DMS153 (cell line): ENCODE measurements at regions not wholly inside any gene's neighbourhood (a gene's known extent, or its start where the extent isn't known, plus 50 kb on each side); places are given as distances from the start of the nearest gene placed in this dataset.
"Not testable (repeated sequence)": the region's sequence is repeated elsewhere in the genome, so short reads cannot be mapped to it uniquely, and the experiment has no call there.

Experiments used
- DNase-seq: peaks from one replicate; lab custom pipeline; 2025; lab: John Stamatoyannopoulos, UW

DNA sequence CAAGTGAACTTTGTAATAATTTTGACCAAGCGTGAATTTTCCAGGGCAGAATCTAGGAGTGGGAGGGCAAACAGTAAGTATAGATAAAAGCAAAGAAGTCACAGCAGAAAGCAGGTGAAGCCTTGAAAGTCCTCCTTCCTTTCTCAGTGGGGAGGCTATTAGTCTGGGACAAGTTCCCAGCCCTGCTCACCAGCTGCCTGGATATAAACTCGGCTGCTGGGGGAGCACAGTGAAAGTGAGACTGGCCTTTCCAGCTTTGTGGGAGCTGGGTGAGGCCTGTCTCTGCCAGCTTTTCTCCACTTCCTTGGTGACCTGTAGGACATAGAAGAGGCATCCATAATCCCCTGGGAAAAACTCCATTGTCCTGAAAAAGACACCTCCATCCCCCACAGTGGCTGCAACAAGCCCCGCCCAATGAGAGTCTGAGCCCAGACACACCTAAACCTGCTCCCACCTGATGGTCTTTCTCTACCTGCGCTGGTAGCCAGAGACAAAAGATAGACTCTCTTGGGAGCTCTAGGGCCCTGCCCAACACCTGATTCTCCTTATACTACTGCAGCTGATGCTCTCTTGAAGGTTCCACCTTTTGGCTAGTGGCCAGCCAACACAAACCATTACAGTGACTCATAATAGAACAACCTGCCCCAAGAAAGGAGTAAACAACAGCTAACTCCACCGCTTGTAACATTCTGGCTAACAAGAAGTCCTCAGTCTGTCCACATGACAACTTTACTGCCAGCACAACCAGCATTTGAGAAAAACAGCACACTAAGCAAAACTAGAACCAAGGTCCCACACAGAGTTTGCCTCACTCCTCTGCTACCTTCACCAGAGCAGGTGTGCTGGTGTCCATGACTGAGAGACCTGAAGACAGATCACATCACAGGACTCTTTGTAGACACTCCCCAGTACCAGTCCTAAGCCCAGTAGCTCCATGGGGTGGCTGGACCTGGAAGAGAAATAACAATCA, 252.2 kb upstream of the SLITRK6 start:
- peak; percentile 72 for DNase-seq

DNA sequence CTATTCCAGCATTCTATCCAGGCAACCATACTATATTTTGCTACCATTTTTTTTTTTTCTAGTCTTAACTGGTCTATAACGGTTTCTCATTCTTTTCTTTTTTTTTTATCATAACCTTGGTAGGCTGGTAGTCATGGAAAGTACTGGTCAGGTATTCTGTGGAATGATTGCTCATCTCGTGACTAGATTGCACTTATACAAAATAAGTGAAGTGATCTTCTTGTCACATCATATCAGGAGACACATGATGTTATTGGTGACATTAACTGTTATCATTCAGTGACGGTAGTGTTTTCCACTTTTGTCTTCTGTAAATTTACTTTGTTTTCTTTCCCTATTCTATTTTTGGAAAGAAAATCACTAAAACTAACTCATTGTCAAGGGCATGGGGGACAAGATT, 239.3 kb upstream of the SLITRK6 start:
- DNase-seq, result no peak

DNA sequence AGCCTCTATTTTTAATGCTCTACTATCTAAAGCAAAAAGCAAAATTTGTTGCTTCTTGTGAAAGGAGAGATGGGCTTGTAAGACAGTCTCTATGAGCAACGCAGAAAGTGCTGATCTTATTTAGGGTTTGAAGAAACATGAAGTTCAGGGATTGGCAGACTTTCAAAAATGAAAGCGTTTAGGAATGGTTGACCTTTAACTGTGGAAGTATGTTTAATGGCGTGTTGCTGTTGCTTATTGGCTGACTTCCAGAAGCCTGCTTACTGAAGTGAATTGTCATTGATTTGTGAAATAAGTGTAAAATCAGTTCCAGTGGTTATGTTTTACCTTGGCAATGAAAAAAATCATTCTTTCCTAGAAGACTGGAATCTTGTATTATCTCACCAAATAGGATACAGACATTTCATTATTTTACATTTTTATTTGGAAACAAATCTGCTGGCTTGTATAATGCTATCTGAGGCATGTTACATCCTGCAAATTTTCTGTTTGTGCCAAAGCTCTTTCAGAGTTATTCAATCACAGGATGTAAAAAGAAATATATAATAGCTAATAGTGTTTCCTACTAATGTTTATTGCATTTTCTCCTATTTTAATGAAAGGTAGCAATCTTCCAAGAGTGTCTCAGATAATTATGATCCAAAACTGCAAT, 221.3 kb upstream of the SLITRK6 start:
- no peak for DNase-seq

DNA sequence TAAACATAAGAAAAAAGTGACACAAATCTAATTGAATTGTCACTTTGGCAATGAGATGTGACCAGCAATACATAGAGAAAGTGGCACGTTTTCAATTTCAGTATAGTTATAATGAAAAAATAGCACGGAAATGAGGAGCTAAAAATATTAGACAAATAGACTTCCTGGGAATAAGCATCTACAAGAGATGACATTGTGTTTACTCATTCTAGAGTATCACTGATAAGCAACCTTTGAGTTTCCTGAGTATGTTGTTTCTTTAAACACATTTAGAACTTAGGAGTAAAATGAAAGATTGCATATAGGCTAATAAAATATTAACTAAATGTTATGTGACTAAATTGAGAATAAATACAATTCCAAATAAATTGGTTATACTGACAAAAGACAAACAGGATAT, 207.1 kb upstream of the SLITRK6 start:
- no peak for DNase-seq

DNA sequence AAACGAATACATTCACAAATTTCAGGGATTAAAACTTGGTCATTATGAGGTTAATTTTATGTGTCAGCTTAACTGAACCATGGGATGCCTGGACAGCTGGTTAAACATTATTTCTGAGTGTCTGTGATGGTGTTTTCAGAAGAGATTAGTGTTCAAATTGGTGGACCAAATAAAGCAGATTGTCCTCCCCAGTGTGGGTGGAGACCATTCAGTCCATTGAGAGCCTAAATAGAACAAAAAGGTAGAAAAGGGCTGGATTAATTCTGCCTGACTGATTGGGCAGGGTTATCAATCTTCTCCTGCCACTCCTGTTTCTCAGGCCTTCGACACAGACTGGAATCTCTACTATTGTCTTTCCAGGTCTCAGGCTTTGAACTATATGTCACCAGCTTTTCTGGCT, 203.8 kb upstream of the SLITRK6 start:
- peak; percentile 21 for DNase-seq

DNA sequence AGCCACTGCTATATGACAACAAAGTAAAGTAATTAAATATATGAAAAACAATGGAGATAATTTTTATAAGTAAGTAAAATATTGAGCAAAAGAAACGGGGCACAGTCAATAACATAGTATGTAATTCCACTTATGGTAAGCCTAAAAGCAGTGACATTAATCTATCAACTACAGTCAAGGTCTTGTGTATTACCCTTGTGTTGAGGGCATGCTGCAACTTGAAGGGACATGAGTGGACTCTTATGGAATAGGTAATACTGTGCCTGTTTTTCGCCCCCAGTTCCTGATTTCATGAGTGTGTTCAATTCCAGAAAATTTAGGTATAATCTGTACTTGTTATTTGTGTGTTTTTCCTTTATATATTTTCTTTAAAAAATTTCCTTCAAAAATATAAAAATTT, 201.3 kb upstream of the SLITRK6 start:
- DNase-seq, result no peak

DNA sequence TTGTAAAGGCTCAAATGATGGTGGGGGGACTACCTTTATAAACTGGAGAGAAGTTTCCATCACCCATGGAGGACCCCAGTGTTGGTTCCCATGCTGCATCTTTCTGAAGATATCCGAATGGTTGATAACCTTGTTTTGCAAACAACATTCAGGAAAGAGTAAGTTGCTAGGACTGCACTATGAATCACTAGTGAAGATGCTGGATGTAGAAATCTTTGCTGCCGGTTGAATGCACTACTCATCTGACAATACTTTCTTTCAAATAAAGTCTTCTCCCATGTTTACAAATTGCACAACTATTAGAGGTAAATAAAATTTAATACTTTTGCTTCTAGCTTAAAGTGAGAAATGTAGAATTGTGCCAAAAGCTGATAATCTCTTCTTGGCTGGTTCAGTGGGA, 198.4 kb upstream of the SLITRK6 start:
- no peak for DNase-seq

DNA sequence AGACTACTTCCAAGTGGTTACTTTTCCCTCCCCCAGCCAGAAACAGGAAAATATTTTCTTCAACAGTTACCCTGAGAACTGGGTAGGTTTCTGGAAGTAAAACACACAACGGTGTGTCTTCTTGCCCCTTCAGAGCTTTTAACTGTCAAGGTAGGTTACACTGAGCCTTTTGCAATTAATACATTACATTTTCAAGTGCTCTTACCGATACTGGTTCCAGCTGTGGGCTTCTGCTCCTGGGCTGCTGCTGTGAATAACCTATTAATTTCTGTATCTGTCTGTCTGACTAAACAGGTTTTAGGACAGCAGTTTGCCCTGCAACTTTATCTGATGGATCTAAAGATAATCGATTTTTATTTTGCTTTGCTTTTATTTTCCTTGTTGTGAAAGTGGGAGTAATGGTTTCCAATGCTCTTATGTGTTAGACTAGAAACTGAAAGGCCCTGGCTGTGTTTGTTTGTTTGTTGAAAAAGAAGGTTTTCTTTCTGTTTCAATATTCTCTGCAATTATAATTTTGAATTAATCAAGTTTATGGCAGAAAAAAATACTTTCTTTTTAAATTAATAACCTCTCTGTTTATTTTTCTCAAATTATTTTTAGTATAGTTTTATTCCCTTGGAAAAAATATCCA, 196.7 kb upstream of the SLITRK6 start:
- no peak for DNase-seq

DNA sequence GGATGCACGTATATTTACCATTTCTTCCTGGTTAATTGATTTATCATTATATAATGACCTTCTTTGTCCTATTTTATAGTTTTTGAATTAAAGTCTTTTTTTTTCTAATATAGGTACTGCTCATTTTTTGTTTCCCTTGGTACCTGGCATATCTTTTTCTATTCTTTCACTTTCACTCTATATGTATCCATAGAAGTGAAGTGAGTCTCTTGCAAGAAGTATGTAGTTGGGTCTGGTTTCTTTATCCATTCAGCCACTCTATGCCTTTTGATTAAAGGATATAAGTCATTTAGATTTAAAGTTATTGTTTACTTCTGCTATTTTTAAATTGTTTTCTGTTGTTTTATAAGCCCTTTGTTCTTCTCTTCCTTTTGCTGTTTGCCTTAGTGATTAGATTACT, 194.3 kb upstream of the SLITRK6 start:
- no peak for DNase-seq

DNA sequence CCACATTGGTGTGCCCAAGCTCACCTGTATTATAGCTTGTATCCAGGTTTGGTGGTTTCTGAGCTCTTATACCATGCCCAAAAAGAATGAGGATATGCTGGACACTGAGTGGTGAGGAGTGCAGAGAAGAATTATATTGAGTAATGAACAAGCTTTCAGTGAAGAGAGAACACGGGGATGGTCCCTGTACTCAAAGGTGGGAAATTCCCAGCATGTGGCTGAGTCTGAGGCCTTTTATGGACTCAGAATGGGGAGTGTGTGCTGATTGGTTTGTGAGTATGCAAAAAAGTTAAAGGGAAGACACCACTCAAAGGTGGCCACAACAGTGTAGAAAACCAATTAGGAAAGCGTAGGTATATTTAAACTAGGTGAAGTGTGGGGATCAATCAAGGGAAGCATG, 191.2 kb upstream of the SLITRK6 start:
- no peak for DNase-seq

DNA sequence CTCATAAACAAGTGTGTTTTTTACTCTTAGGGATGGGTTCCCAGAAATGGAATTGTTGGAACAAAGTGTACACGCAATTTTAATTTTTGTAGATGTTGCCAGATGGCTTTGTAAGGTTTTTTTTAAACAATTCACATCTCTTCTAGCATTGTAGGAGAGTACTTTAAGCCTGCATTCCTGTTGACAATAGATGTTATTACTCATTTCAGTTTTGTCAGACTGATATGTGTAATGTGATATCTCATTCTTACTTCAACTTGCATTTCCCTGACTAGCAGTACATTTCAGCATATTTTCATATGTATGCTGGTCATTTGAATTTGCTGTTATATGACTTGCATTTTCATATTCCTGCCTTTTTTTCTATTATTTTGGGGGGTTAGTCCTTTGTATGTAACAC, 186.6 kb upstream of the SLITRK6 start:
- DNase-seq, result no peak

DNA sequence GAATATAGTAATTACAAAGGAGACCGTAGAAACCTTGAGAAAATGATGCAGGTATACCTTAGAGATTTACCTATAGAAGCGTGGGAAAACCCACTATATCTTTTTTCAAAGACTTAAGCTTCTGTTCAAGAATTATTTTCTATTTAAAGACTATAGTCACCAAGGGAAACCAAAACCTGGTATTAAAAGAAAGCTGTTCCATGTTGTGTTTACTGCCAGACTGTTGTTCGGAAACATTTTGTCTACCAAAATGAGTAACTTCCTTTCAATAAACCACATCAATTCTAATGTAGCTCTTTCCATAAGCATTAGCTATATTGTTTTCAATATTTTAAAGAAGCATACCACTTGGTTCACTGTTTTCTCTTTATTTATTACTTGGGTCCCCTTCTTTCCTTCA, 182.9 kb upstream of the SLITRK6 start:
- no peak for DNase-seq

DNA sequence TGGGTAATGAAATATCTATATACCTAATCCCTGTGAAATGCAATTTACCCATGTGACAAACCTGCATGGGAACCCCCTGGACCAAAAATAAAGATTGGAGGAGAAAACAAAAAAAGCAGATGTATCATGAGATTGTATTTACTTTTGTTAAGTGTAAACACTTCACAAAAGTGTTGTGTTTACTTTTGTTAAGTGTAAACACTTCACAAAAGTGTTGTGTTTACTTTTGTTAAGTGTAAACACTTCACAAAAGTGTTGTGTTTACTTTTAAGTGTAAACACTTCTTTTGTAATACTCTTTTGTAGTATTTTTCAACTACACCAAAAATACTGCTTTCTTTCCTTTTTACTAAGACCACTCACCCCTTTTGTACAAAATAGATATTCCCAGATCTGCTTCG, 181.2 kb upstream of the SLITRK6 start:
- DNase-seq, result not testable (repeated sequence)

DNA sequence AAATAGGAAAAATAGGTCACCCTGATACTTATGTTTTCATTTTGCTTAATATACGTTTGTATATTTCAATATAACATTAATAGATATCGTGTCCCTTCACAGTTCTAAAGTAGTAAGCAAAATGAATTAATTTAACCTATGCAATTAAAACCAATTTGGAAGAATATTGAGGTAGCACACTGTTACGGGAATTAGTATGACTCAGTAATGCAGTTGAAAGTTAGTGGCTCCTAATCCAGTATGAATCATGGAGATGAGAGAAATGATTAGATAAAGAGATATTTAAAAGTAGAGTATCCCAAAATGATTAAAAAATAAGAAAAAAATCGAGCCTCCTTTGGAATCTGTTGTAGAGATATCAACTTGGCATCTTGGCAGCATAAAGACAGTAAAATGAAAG, 177.0 kb upstream of the SLITRK6 start:
- DNase-seq, result no peak

DNA sequence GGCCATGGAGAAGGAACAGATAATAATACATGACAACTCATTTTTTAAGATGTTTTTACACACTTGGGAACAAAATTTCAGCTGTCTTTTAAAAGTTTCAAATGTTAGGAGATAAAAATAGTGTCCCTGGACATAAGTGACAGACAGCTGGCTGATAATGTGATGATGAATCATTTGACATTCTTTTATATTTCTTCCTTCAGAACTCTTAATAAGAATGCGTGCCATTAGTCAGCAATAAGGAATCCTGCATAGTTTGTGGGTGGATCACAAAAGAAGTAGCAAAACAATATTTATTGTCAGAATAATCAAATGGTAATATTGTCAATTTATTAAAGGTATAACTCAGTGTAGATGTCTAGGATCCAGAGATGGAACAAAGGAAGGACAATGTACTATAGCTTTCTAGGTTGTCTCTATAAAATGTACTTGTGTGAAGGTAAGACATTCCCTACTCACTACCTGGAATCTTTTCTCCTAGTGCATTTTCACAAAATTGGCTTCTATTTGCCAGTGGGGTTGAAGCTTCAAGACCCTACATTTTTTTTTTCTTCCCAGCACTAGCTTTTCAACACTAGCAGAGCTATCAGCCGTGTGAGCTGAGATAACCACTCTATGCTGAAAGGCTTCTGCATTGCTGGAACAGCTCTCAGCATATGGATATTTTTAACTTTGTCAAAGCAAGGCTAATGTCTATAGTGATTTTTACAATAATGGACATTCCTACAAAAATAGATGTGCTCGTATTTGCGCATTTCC, 175.6 kb upstream of the SLITRK6 start:
- DNase-seq, result no peak

DNA sequence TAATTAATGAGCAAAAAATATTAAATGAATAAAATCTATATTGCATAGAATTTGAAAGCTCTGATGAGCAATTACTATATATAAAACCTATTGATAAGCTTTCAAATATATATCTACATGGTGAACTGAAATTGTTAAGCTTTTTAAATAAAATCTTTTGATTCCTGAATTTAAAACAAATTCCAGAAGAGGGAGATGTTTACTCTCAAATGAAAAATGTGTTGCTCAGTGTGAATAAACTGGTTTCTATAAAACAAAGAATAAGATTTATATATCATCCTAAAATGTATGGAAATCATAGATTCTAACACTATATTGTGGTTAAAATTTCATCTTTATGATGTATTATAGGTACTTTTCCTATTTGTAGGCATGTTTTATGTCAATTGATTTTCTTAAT, 171.5 kb upstream of the SLITRK6 start:
- DNase-seq, result no peak

DNA sequence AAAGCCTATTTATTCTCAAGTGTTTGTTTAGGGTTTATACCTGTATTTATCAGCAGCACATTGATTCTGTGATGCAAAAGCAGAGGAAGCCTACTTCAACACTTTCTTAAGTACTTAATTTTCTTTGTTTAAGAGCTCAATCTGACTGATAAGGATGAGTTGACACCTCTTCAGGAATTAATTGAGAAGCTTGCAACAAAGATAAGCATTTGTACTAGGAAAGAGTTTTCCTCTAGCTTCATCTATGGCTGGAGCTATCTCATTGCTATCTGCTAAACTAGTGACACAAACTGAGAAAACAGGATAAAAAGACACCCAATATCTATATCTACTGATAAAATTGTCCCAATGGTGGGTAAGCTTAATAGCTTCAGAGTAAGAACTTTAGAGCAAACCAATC, 170.1 kb upstream of the SLITRK6 start:
- no peak for DNase-seq

DNA sequence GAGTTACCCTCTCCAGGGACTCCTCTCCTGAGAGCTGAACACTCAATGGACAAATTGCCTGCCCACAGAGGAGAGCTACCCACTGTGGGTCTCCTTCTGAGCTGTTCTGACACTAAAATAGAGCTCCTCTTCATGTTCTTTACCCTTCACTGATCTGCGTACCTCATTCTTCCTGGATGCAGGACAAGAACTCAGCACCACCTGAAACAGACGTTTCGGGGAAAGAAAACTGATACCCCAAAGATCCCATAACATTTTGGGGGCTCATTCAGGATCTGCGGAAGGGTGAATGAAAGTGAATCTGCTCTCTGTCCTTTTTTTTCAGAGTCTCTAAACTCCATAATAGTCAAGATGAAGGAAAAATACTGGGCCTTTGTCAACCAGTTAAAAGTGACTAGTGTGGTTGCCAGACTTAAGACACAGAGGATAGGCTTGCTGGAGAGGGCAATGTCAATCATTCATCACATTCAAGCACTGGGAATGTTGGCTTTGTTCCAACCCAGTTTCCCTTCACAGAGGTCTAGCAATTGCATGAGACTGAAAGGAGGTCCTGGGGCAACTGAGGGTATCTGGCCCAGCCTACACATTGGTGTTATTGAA, 136.7 kb upstream of the SLITRK6 start:
- no peak for DNase-seq

DNA sequence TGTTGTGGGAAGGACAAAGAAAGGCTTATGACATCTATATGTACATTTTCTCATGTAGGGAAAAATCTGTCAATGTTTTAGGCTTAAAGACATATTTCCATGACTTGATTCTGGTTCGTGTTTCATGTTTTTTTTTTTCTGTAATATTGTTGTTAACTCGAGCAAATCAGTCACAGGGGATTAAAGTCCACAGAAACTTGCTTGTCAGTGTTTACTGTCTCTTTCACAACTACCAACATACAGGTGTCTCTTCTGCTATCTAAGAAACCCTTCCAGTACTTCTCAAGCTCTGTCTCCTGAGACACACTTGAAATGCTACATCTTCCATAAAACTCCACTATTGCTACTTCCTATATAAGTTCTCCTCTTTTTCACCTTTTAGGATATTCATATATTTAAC, 130.9 kb upstream of the SLITRK6 start:
- no peak for DNase-seq

DNA sequence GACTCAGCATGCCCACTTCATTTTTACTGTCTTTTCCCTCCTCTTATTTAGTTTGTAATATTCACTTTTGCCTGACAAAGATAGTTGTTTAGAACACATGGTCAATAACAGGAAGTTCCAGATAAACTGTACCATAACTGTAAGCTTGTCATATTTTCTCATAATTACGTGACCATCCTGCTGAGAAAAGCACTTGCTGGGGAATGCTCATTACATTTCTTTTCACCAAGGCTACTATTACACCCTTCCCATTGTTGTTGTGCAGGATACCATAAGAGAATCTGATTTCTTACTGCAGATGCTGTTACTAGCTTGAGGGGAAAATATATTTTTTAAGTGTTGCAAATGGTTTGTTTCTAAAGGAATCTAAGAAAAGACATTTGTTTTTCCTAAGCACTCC, 111.7 kb upstream of the SLITRK6 start:
- DNase-seq, result no peak

DNA sequence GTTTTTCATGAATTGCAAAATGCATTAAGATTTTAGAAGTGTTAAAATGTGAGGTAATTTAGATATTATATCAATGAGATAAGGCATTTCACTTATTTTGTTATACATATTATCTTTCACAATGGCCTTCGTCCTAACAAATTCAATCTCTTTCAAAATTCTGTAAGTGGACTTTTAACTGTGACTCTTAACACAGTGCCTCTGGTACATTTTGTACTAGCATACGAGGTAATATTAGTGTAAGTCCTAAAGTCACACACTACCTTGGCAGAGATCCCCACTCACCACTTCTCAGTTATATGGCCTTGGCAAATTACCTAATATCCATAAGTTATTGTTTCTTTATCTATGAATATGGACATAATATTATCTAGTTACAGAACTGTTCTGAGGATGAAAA, 101.3 kb upstream of the SLITRK6 start:
- DNase-seq, result no peak
